H9 (cell line): ENCODE measurements at regions not wholly inside any gene's neighbourhood (a gene's known extent, or its start where the extent isn't known, plus 50 kb on each side); places are given as distances from the start of the nearest gene placed in this dataset.

Experiments
- DNase-seq: peaks from one replicate; pipeline ENCODE4 v3.0.0-alpha.2; 2017
- H2AFZ ChIP-seq: one replicate; pipeline ENCODE4 v1.6.1; 2013; ENCODE audit warnings: mild to moderate bottlenecking, low read length, control low read depth, moderate library complexity
- H2AK5ac ChIP-seq: 2 replicates; pipeline ENCODE4 v1.6.1; 2013; ENCODE audit warnings: low read length, control low read depth, mixed read lengths; ENCODE audit not compliant: insufficient read length
- H2BK120ac ChIP-seq: one replicate; pipeline ENCODE4 v1.6.1; 2013; ENCODE audit warnings: low read depth, mild to moderate bottlenecking, low read length, control low read depth, inconsistent platforms; ENCODE audit not compliant: poor library complexity, severe bottlenecking
- H2BK12ac ChIP-seq: 2 replicates; pipeline ENCODE4 v1.6.1; 2013; ENCODE audit warnings: low read length, control low read depth, mixed read lengths, low read depth; ENCODE audit not compliant: insufficient read length
- H2BK15ac ChIP-seq: 2 replicates; pipeline ENCODE4 v1.6.1; 2013; ENCODE audit warnings: low read depth, low read length, control low read depth
- H2BK20ac ChIP-seq: one replicate; pipeline ENCODE4 v1.6.1; 2013; ENCODE audit warnings: low read depth, mild to moderate bottlenecking, low read length, control low read depth, inconsistent platforms; ENCODE audit not compliant: poor library complexity, severe bottlenecking
- H2BK5ac ChIP-seq: 2 replicates; pipeline ENCODE4 v1.6.1; 2013; ENCODE audit warnings: low read length, control low read depth, mixed read lengths; ENCODE audit not compliant: insufficient read length
- H3K14ac ChIP-seq: 2 replicates; pipeline ENCODE4 v1.6.1; 2013; ENCODE audit warnings: low read length, control low read depth; ENCODE audit not compliant: insufficient read depth
- H3K18ac ChIP-seq: 2 replicates; pipeline ENCODE4 v1.6.1; 2013; ENCODE audit warnings: low read depth, mild to moderate bottlenecking, mixed read lengths, low read length, control low read depth; ENCODE audit not compliant: insufficient read length
- H3K23ac ChIP-seq: 2 replicates; pipeline ENCODE4 v1.6.1; 2013; ENCODE audit warnings: low read length, control low read depth, mixed read lengths, low read depth; ENCODE audit not compliant: insufficient read length
- H3K23me2 ChIP-seq: 2 replicates; pipeline ENCODE4 v1.6.1; 2013; ENCODE audit warnings: low read depth, mild to moderate bottlenecking, mixed read lengths, low read length, control low read depth; ENCODE audit not compliant: insufficient read length, poor library complexity, severe bottlenecking
- H3K27ac ChIP-seq: 2 replicates; pipeline ENCODE4 v1.5.1; 2013; ENCODE audit warnings: low read length, control low read depth, mixed read lengths, low read depth; ENCODE audit not compliant: insufficient read length
- H3K27me3 ChIP-seq: 2 replicates; pipeline ENCODE4 v1.6.1; 2013; ENCODE audit warnings: low read length, control low read depth, inconsistent platforms; ENCODE audit not compliant: insufficient read depth
- H3K4ac ChIP-seq: 2 replicates; pipeline ENCODE4 v1.6.1; 2013; ENCODE audit warnings: low read depth, mild to moderate bottlenecking, control low read depth, inconsistent platforms, low read length, moderate library complexity
- H3K4me1 ChIP-seq: 2 replicates; pipeline ENCODE4 v1.6.1; 2013; ENCODE audit warnings: low read length, control low read depth, inconsistent platforms; ENCODE audit not compliant: insufficient read depth
- H3K4me2 ChIP-seq: 2 replicates; pipeline ENCODE4 v1.6.1; 2013; ENCODE audit warnings: low read length, control low read depth, mixed read lengths; ENCODE audit not compliant: insufficient read length, insufficient read depth
- H3K56ac ChIP-seq: 2 replicates; pipeline ENCODE4 v1.6.1; 2013; ENCODE audit warnings: low read depth, mild to moderate bottlenecking, mixed read lengths, low read length, control low read depth; ENCODE audit not compliant: insufficient read length
- H3K79me1 ChIP-seq: 2 replicates; pipeline ENCODE4 v1.6.1; 2013; ENCODE audit warnings: low read depth, mild to moderate bottlenecking, moderate library complexity, low read length, control low read depth, inconsistent platforms; ENCODE audit not compliant: insufficient read depth, poor library complexity, severe bottlenecking
- H3K79me2 ChIP-seq: 2 replicates; pipeline ENCODE4 v1.6.1; 2013; ENCODE audit warnings: low read length, control low read depth, inconsistent platforms; ENCODE audit not compliant: insufficient read depth
- H3K9ac ChIP-seq: 2 replicates; pipeline ENCODE4 v1.6.1; 2013; ENCODE audit warnings: low read length, control low read depth, mixed read lengths; ENCODE audit not compliant: insufficient read length; ENCODE audit errors: extremely low read depth
- H3K9me3 ChIP-seq: one replicate; pipeline ENCODE4 v1.6.1; 2013; ENCODE audit warnings: low read depth, low read length, inconsistent platforms; ENCODE audit not compliant: control insufficient read depth
- H3T11ph ChIP-seq: one replicate; pipeline ENCODE4 v1.6.1; 2013; ENCODE audit warnings: mild to moderate bottlenecking, low read length, control low read depth, inconsistent platforms
- H4K20me1 ChIP-seq: one replicate; pipeline ENCODE4 v1.6.1; 2013; ENCODE audit not compliant: control insufficient read depth, insufficient read length, insufficient read depth
- H4K5ac ChIP-seq: 2 replicates; pipeline ENCODE4 v1.6.1; 2013; ENCODE audit warnings: low read depth, mild to moderate bottlenecking, mixed read lengths, low read length, control low read depth; ENCODE audit not compliant: insufficient read length
- H4K8ac ChIP-seq: replicated peaks from 2 replicates; pipeline ENCODE4 v1.6.1; 2013; ENCODE audit warnings: low read length, control low read depth, mixed read lengths, low read depth; ENCODE audit not compliant: insufficient read length
- H4K91ac ChIP-seq: 2 replicates; pipeline ENCODE4 v1.6.1; 2013; ENCODE audit warnings: low read depth, mild to moderate bottlenecking, moderate library complexity, mixed read lengths, low read length, control low read depth; ENCODE audit not compliant: insufficient read length
- H3K27ac Mint-ChIP-seq, 3 experiments: 2 replicates in 2 of 3; 3 replicates in 1 of 3; pipeline ENCODE4 v1.8.0; 2020 to 2021; ENCODE audit warnings: mixed read lengths in 3 of 3, mild to moderate bottlenecking in 1 of 3, moderate library complexity in 1 of 3
- H3K27me3 Mint-ChIP-seq: 2 replicates; pipeline ENCODE4 v1.8.0; 2021; ENCODE audit warnings: low read depth, mild to moderate bottlenecking, moderate library complexity, mixed read lengths
- H3K36me3 Mint-ChIP-seq, 3 experiments: 2 replicates in 2 of 3; 3 replicates in 1 of 3; pipeline ENCODE4 v1.8.0; 2020 to 2021; ENCODE audit warnings: low read depth in 3 of 3, mixed read lengths in 3 of 3; ENCODE audit not compliant: insufficient read depth in 1 of 3
- H3K4me1 Mint-ChIP-seq, 2 experiments: 2 replicates each; pipeline ENCODE4 v1.8.0; 2020; ENCODE audit warnings: mixed read lengths in 2 of 2
- H3K4me3 Mint-ChIP-seq, 2 experiments: 2 replicates in 1 of 2; 3 replicates in 1 of 2; pipeline ENCODE4 v1.8.0; 2020 to 2021; ENCODE audit warnings: mild to moderate bottlenecking in 2 of 2, mixed read lengths in 2 of 2, moderate library complexity in 1 of 2
- H3K9me3 Mint-ChIP-seq, 2 experiments: 2 replicates in 1 of 2; 3 replicates in 1 of 2; pipeline ENCODE4 v1.8.0; 2020; ENCODE audit warnings: mild to moderate bottlenecking in 2 of 2, mixed read lengths in 2 of 2, moderate library complexity in 1 of 2
- CTCF ChIP-seq: fragments of 200-600 bp; sonication (generic); conservative IDR thresholded peaks from 3 replicates; pipeline ENCODE4 v1.8.0; 2021; ENCODE audit warnings: antibody characterized with exemption, mild to moderate bottlenecking
- WGBS: extraction: QIAGEN DNeasy Blood & Tissue Kit; methylation state at CpG from one replicate; pipeline ENCODE4 v1.1.7; 2013; ENCODE audit warnings: missing lambda C conversion rate, low lambda C conversion rate, mixed read lengths; ENCODE audit not compliant: insufficient read length; ENCODE audit errors: extremely low coverage; 5-methylcytosine and 5-hydroxymethylcytosine counted together

- H2BK5ac ChIP-seq = no peak overlapping the region
- peak; percentile 94 for TF ChIP-seq CTCF
- Mint-ChIP-seq H3K27me3 (no peaks in the 10 kb centered on the region; the same call in 1 of the 2 replicates), H3K4me1 (peaks cover 17 to 28% of the 10 kb centered on the region in 2 experiments), H3K27ac (no peak overlapping the region; a peak in 1 of 7 replicates), H3K9me3 (no peaks in the 10 kb centered on the region), H3K36me3 (no peaks in the 10 kb centered on the region; a peak in 1 of 7 replicates), H3K4me3 (no peak overlapping the region)
- no peak overlapping the region for H3K23ac ChIP-seq
- H3K9ac ChIP-seq = no peak overlapping the region
- no peak overlapping the region for H3K56ac ChIP-seq
- no peak overlapping the region for H4K5ac ChIP-seq
- H3K4me1 ChIP-seq = no peaks in the 10 kb centered on the region; the same call in 1 of the 2 replicates
- H3K79me2 ChIP-seq = no peaks in the 10 kb centered on the region
- no peak overlapping the region for H2AFZ ChIP-seq
- no peak overlapping the region for H3K4me2 ChIP-seq
- no peak overlapping the region for H2BK20ac ChIP-seq
- DNase-seq = peak; percentile 94
- WGBS = no CpG with 5 or more reads among the region's 15 CpGs
- H4K8ac ChIP-seq = no peak overlapping the region
- no peaks in the 10 kb centered on the region for H3K27me3 ChIP-seq
- no peak overlapping the region for H2BK15ac ChIP-seq
- no peaks in the 10 kb centered on the region for H3K9me3 ChIP-seq
- H3K4ac ChIP-seq = no peak overlapping the region
- no peak overlapping the region for H3K27ac ChIP-seq
- H2BK12ac ChIP-seq = no peak overlapping the region
- H3K79me1 ChIP-seq = no peaks in the 10 kb centered on the region
- no peak overlapping the region for H2BK120ac ChIP-seq
- no peak overlapping the region for H4K91ac ChIP-seq
- H3K23me2 ChIP-seq = no peaks in the 10 kb centered on the region
- H3K18ac ChIP-seq = no peak overlapping the region
- H3K14ac ChIP-seq = no peak overlapping the region
- H3T11ph ChIP-seq = no peak overlapping the region
- H4K20me1 ChIP-seq = no peaks in the 10 kb centered on the region
- H2AK5ac ChIP-seq = no peak overlapping the region
Measured at GRCh38 chr2:9110893-9111569, 95.6 kb upstream of the ASAP2 start.
